GM19372 (cell line): ENCODE measurements at regions not wholly inside any gene's neighbourhood (a gene's known extent, or its start where the extent isn't known, plus 50 kb on each side); places are given as distances from the start of the nearest gene placed in this dataset.

Experiments used
- ATAC-seq: cut with Tn5 transposase; IDR thresholded peaks from one replicate; pipeline ENCODE4 v1.9.1; 2021; ENCODE audit warnings: mild to moderate bottlenecking, low read depth, moderate library complexity; ENCODE audit not compliant: unreplicated experiment

GRCh38 chr5:93890657-93891056 is 149.3 kb upstream of the POU5F2 start:
- ATAC-seq, result no peak

GRCh38 chr5:93887678-93888077 is 146.3 kb upstream of the POU5F2 start:
- no peak for ATAC-seq

- no peak for ATAC-seq
Observed at GRCh38 chr5:93886917-93887361, 145.5 kb upstream of the POU5F2 start.

GRCh38 chr5:93886098-93886806 is 144.9 kb upstream of the POU5F2 start:
- ATAC-seq, result no peak

- ATAC-seq, result no peak
Observed at GRCh38 chr5:93884254-93884653, 142.9 kb upstream of the POU5F2 start.

- ATAC-seq, result no peak
Observed at GRCh38 chr5:93883459-93883858, 142.1 kb upstream of the POU5F2 start.

GRCh38 chr5:93875693-93876092 is 134.3 kb upstream of the POU5F2 start:
- ATAC-seq, result no peak

GRCh38 chr5:93874491-93874890 is 133.1 kb upstream of the POU5F2 start:
- peak; percentile 71 for ATAC-seq

GRCh38 chr5:93874080-93874479 is 132.7 kb upstream of the POU5F2 start:
- ATAC-seq, result peak; percentile 39

- ATAC-seq, result no peak
Observed at GRCh38 chr5:93873211-93873736, 131.9 kb upstream of the POU5F2 start.

- no peak for ATAC-seq
Observed at GRCh38 chr5:93870649-93871048, 129.2 kb upstream of the POU5F2 start.

- ATAC-seq, result no peak
Observed at GRCh38 chr5:93868851-93869250, 127.5 kb upstream of the POU5F2 start.

- ATAC-seq, result no peak
Observed at GRCh38 chr5:93850311-93850710, 108.9 kb upstream of the POU5F2 start.

GRCh38 chr5:93845376-93845775 is 104.0 kb upstream of the POU5F2 start:
- ATAC-seq, result no peak

- no peak for ATAC-seq
Observed at GRCh38 chr5:93831449-93831848, 90.0 kb upstream of the POU5F2 start.

GRCh38 chr5:93830893-93831292 is 89.5 kb upstream of the POU5F2 start:
- ATAC-seq, result no peak

- no peak for ATAC-seq
Observed at GRCh38 chr5:93829346-93829745, 87.9 kb upstream of the POU5F2 start.

GRCh38 chr5:93821891-93822415 is 80.6 kb upstream of the POU5F2 start:
- no peak for ATAC-seq

- no peak for ATAC-seq
Observed at GRCh38 chr5:93819668-93820067, 78.3 kb upstream of the POU5F2 start.

GRCh38 chr5:93810780-93811179 is 69.4 kb upstream of the POU5F2 start:
- no peak for ATAC-seq

GRCh38 chr5:93809430-93809829 is 68.0 kb upstream of the POU5F2 start:
- ATAC-seq, result no peak

GRCh38 chr5:93807846-93808245 is 66.4 kb upstream of the POU5F2 start:
- no peak for ATAC-seq
